Astrocyte of the hippocampus (primary cell): ENCODE measurements at regions not wholly inside any gene's neighbourhood (a gene's known extent, or its start where the extent isn't known, plus 50 kb on each side); places are given as distances from the start of the nearest gene placed in this dataset.
"Not testable (repeated sequence)": the region's sequence is repeated elsewhere in the genome, so short reads cannot be mapped to it uniquely, and the experiment has no call there.

Experiments
- DNase-seq: peaks from one replicate; pipeline ENCODE4 v3.0.0; 2011; ENCODE audit warnings: low read depth, low spot score

GRCh38 chr3:154902495-154902894 lies 177.6 kb upstream of the MME start:
- not testable (repeated sequence) for DNase-seq

- no peak for DNase-seq
Observed at GRCh38 chr3:154901278-154901677, 178.8 kb upstream of the MME start.

- DNase-seq: no peak
Observed at GRCh38 chr3:154900816-154901215, 179.3 kb upstream of the MME start.

- no peak for DNase-seq
Observed at GRCh38 chr3:154898916-154899315, 181.2 kb upstream of the MME start.

GRCh38 chr3:154898443-154898842 lies 181.7 kb upstream of the MME start:
- no peak for DNase-seq

GRCh38 chr3:154893813-154894212 lies 186.3 kb upstream of the MME start:
- no peak for DNase-seq

- no peak for DNase-seq
Observed at GRCh38 chr3:154889227-154889634, 190.9 kb upstream of the MME start.

GRCh38 chr3:154887869-154888268 lies 192.2 kb upstream of the MME start:
- DNase-seq: no peak

- peak; percentile 89 for DNase-seq
Observed at GRCh38 chr3:154886437-154886836, 193.7 kb upstream of the MME start.

GRCh38 chr3:154885418-154885817 lies 194.7 kb upstream of the MME start:
- DNase-seq: no peak

- peak; percentile 61 for DNase-seq
Observed at GRCh38 chr3:154884952-154885351, 195.2 kb upstream of the MME start.

GRCh38 chr3:154875142-154875541 lies 205.0 kb upstream of the MME start:
- DNase-seq: no peak

- no peak for DNase-seq
Observed at GRCh38 chr3:154872696-154873095, 207.4 kb upstream of the MME start.

GRCh38 chr3:154872074-154872473 lies 208.0 kb upstream of the MME start:
- DNase-seq: no peak

GRCh38 chr3:154864947-154865346 lies 215.2 kb upstream of the MME start:
- no peak for DNase-seq

- DNase-seq: peak; percentile 76
Observed at GRCh38 chr3:154862265-154862664, 217.9 kb upstream of the MME start.

- not testable (repeated sequence) for DNase-seq
Observed at GRCh38 chr3:154852998-154853397, 227.1 kb upstream of the MME start.

- no peak for DNase-seq
Observed at GRCh38 chr3:154852515-154852914, 227.6 kb upstream of the MME start.

- no peak for DNase-seq
Observed at GRCh38 chr3:154851644-154852043, 228.5 kb upstream of the MME start.

GRCh38 chr3:154850921-154851320 lies 229.2 kb upstream of the MME start:
- DNase-seq: no peak

GRCh38 chr3:154849408-154849807 lies 230.7 kb upstream of the MME start:
- DNase-seq: no peak

- no peak for DNase-seq
Observed at GRCh38 chr3:154844863-154845262, 235.3 kb upstream of the MME start.

GRCh38 chr3:154843647-154844046 lies 236.5 kb upstream of the MME start:
- no peak for DNase-seq

GRCh38 chr3:154842536-154842935 lies 237.6 kb upstream of the MME start:
- DNase-seq: no peak

- no peak for DNase-seq
Observed at GRCh38 chr3:154835639-154836038, 244.5 kb upstream of the MME start.
